Ascending aorta (tissue), 2 donors: ENCODE measurements at regions not wholly inside any gene's neighbourhood (a gene's known extent, or its start where the extent isn't known, plus 50 kb on each side); places are given as distances from the start of the nearest gene placed in this dataset.

ENCODE experiments used
- DNase-seq, 2 donors: peaks; one replicate each; pipeline ENCODE4 v3.0.0-alpha.2; 2019; ENCODE audit warnings: low spot score in 2 of 2
- H3K27ac ChIP-seq, 2 donors: fragments of 200-600 bp; sonication (generic); one replicate each; pipeline ENCODE4 v1.5.1; 2016 to 2017; ENCODE audit warnings: mild to moderate bottlenecking in 1 of 2
- H3K27me3 ChIP-seq: fragments of 200-600 bp; sonication (generic); one replicate; pipeline ENCODE4 v1.5.1; 2017
- H3K36me3 ChIP-seq, 2 donors: fragments of 200-600 bp; sonication (generic); one replicate each; pipeline ENCODE4 v1.5.1; 2016
- H3K4me1 ChIP-seq, 2 donors: fragments of 200-600 bp; sonication (generic); one replicate each; pipeline ENCODE4 v1.5.1; 2016 to 2017; ENCODE audit warnings: mild to moderate bottlenecking in 1 of 2
- H3K4me3 ChIP-seq, 2 donors: fragments of 200-600 bp; sonication (generic); one replicate each; pipeline ENCODE4 v1.5.1; 2016 to 2017; ENCODE audit warnings: mild to moderate bottlenecking in 1 of 2
- H3K9me3 ChIP-seq, 2 donors: fragments of 200-600 bp; sonication (generic); one replicate each; pipeline ENCODE4 v1.5.1; 2016
- intact Hi-C: fragments of 100-400 bp; cut with DNase I; formaldehyde crosslinking; loops from one replicate; pipeline ENCODE4 v1.15.1; 2023
- TF ChIP-seq, protein P1 (sequence below), 3 experiments: fragments of 200-600 bp in 2 of 3; fragments of 450-650 bp in 1 of 3; sonication (generic) in 2 of 3; IDR thresholded peaks; one replicate each; pipeline ENCODE4 v1.5.1; 2016 to 2019; ENCODE audit warnings: antibody characterized with exemption in 3 of 3, mild to moderate bottlenecking in 1 of 3, moderate library complexity in 1 of 3

DNA sequence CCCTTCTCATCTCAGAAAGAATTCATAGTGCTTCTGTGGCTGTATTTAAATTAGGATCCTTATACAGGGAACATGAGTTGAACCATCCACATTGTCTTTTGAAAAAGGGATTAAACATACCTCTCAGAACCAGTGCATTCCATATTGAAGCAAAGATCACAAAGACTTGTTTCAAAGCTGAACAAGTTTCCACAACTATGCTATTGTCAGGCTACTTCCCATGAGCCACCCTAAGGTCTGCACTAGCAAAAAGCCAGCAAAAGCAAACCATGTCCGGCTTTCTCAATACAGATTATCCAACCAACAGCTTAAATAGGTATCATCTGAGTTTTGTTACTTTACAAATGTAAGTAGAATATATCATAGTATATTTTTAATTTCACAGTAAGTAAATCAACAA lies 78.1 kb downstream of the SCG2 start:
- H3K36me3 ChIP-seq = no peaks in the 10 kb centered on the region
- H3K27ac ChIP-seq = no peak overlapping the region
- no peaks in the 10 kb centered on the region for H3K4me1 ChIP-seq
- TF ChIP-seq, protein P1, sequence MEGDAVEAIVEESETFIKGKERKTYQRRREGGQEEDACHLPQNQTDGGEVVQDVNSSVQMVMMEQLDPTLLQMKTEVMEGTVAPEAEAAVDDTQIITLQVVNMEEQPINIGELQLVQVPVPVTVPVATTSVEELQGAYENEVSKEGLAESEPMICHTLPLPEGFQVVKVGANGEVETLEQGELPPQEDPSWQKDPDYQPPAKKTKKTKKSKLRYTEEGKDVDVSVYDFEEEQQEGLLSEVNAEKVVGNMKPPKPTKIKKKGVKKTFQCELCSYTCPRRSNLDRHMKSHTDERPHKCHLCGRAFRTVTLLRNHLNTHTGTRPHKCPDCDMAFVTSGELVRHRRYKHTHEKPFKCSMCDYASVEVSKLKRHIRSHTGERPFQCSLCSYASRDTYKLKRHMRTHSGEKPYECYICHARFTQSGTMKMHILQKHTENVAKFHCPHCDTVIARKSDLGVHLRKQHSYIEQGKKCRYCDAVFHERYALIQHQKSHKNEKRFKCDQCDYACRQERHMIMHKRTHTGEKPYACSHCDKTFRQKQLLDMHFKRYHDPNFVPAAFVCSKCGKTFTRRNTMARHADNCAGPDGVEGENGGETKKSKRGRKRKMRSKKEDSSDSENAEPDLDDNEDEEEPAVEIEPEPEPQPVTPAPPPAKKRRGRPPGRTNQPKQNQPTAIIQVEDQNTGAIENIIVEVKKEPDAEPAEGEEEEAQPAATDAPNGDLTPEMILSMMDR (IDR thresholded peaks at IDR 0.05) = no peak
- no peak overlapping the region for H3K4me3 ChIP-seq
- DNase-seq = no peak
- no peaks in the 10 kb centered on the region for H3K27me3 ChIP-seq
- intact Hi-C loops = no loop called here
- no peaks in the 10 kb centered on the region for H3K9me3 ChIP-seq

DNA sequence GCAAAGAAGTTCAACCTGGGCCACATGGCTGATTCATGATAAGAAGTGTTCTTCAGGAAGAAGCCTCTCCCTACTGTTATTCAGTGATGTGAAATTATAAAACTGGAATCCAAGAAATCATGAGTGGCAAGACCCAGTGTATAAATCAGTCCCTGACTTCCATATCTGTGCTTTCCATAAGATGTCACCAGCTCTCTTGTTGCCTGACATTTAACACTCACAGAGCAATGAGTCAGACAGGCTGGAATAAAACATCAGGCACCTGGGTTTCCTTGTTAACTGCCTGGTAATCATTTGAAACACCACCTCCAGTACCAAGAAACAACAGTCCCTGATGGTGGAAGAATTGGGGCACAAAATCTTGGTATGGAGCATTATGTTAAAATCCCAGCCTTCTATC lies 76.1 kb downstream of the SCG2 start:
- Histone ChIP-seq H3K27ac (no peak overlapping the region), H3K27me3 (no peaks in the 10 kb centered on the region), H3K36me3 (no peaks in the 10 kb centered on the region), H3K9me3 (no peaks in the 10 kb centered on the region), H3K4me1 (no peaks in the 10 kb centered on the region), H3K4me3 (no peak overlapping the region)
- DNase-seq = no peak
- TF ChIP-seq, protein P1 (IDR thresholded peaks at IDR 0.05) = no peak
- intact Hi-C loops = no loop called here

DNA sequence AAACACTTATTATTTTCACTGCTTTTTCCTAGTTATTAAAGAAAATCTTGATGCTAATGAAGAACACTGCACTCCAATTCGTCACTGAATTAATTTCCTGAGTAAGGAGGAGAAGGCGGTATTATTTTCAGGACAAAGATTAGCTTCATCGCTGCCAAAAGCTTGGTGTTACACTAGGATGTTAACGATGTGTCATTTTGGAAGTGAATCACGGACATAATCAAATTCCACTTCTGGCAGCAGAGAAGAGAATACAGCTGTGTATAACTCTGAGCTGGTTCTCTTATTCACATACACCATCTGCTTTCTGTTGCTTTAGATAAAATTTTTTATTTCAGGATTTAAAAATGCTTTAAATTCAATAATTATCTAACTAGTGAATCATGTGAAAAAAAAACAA lies 74.1 kb downstream of the SCG2 start:
- H3K27me3 ChIP-seq = no peaks in the 10 kb centered on the region
- H3K4me3 ChIP-seq = no peak overlapping the region
- TF ChIP-seq, protein P1 (IDR thresholded peaks at IDR 0.05) = no peak
- no peaks in the 10 kb centered on the region for H3K36me3 ChIP-seq
- intact Hi-C loops = no loop called here
- no peaks in the 10 kb centered on the region for H3K4me1 ChIP-seq
- no peak overlapping the region for H3K27ac ChIP-seq
- DNase-seq = no peak
- H3K9me3 ChIP-seq = no peaks in the 10 kb centered on the region

DNA sequence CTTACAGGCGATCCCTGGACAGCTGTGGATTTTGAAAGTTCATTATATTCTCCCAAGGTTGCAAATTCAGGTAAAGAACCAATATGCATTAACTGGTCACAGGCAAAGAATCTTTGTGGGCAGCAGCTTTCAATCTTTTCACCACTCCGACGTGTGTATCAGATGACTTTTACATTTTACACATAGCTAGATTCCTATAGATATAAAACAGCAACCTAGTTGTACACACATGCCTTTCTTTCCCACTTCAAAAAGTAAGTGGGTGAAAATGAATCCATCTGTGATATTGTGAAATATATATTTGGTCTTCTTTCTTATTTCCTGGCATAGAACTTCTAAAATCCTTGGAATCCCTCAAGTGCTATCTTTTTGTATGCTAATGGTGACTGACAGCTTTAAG lies 72.5 kb downstream of the SCG2 start:
- H3K27me3 ChIP-seq = no peaks in the 10 kb centered on the region
- DNase-seq = no peak
- H3K27ac ChIP-seq = no peak overlapping the region
- H3K4me3 ChIP-seq = no peak overlapping the region
- TF ChIP-seq, protein P1 (IDR thresholded peaks at IDR 0.05) = no peak
- no peaks in the 10 kb centered on the region for H3K4me1 ChIP-seq
- intact Hi-C loops = no loop called here
- H3K36me3 ChIP-seq = no peaks in the 10 kb centered on the region
- H3K9me3 ChIP-seq = no peaks in the 10 kb centered on the region

DNA sequence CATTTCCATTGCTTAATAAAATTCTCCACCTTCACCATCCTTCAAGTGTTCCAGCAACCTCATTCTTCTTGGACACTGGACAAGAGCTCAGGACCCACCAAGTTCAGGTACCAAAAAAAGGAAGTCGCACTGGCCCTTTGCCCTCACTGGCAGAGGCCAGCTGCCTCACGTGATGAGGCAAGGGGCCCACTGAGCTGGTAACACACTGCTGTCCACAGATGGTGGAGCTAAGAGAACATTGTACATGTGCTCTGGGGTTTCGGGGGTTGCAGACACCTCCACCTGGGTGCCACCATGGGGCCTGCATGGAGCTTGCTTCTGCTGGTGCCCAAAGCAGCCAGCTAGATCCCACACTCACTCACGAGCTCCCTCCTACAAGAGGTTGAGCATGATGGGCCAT lies 71.3 kb downstream of the SCG2 start:
- H3K27ac ChIP-seq = no peak overlapping the region
- no peaks in the 10 kb centered on the region for H3K36me3 ChIP-seq
- no peaks in the 10 kb centered on the region for H3K4me1 ChIP-seq
- no peaks in the 10 kb centered on the region for H3K27me3 ChIP-seq
- DNase-seq = no peak
- TF ChIP-seq, protein P1 (IDR thresholded peaks at IDR 0.05) = no peak
- intact Hi-C loops = no loop called here
- H3K9me3 ChIP-seq = no peaks in the 10 kb centered on the region
- H3K4me3 ChIP-seq = no peak overlapping the region

DNA sequence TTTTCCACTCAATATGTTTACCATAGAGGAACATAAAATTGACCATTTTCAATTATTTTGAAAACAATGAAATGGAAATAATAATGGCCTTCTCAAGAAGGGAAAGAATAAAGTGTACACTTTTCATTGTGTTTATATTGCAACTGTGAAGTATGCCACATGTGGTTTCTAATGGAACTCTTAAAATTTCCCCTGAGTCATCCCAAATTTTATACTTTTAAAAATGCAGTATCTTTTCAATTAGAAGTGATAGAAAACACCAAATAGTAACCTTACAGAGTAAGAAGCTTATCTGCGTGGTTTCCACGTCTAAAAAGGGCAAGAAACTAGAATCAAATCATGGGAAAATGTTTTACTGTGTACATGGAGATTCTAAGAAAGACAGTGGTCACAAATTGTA lies 70.0 kb downstream of the SCG2 start:
- Histone ChIP-seq H3K9me3 (no peaks in the 10 kb centered on the region), H3K4me1 (no peaks in the 10 kb centered on the region), H3K27ac (no peak overlapping the region), H3K36me3 (no peaks in the 10 kb centered on the region), H3K27me3 (no peaks in the 10 kb centered on the region), H3K4me3 (no peak overlapping the region)
- TF ChIP-seq, protein P1 (IDR thresholded peaks at IDR 0.05) = no peak
- intact Hi-C loops = no loop called here
- no peak for DNase-seq
